RWPE2 (cell line): ENCODE measurements at regions not wholly inside any gene's neighbourhood (a gene's known extent, or its start where the extent isn't known, plus 50 kb on each side); places are given as distances from the start of the nearest gene placed in this dataset.

Experiments used
- ATAC-seq: fragments of 200-7000 bp; cut with Tn5 transposase; 3 replicates; pipeline ENCODE4 v1.9.1; 2021; ENCODE audit warnings: low read depth
- DNase-seq: peaks from one replicate; pipeline ENCODE4 v3.0.0-alpha.2; 2020; ENCODE audit warnings: low spot score
- H3K27ac ChIP-seq: fragments of 450-650 bp; 2 replicates; pipeline ENCODE4 v1.5.1; 2017; ENCODE audit warnings: mild to moderate bottlenecking; ENCODE audit not compliant: poor library complexity, severe bottlenecking
- H3K27me3 ChIP-seq: fragments of 250-450 bp; sonication (Bioruptor Pico); 2 replicates; pipeline ENCODE4 v1.5.1; 2021; ENCODE audit warnings: mild to moderate bottlenecking, moderate library complexity; ENCODE audit not compliant: insufficient read depth, poor library complexity, severe bottlenecking
- H3K36me3 ChIP-seq: fragments of 250-450 bp; sonication (Bioruptor Pico); 2 replicates; pipeline ENCODE4 v1.5.1; 2020; ENCODE audit warnings: low read depth, mild to moderate bottlenecking, moderate library complexity
- H3K4me1 ChIP-seq: fragments of 250-450 bp; sonication (Bioruptor Pico); 2 replicates; pipeline ENCODE4 v1.5.1; 2021; ENCODE audit warnings: mild to moderate bottlenecking, moderate library complexity; ENCODE audit not compliant: insufficient read depth, poor library complexity, severe bottlenecking
- H3K4me3 ChIP-seq: fragments of 250-450 bp; sonication (Bioruptor Pico); 2 replicates; pipeline ENCODE4 v1.5.1; 2021; ENCODE audit warnings: mild to moderate bottlenecking, moderate library complexity; ENCODE audit not compliant: severe bottlenecking
- H3K9me3 ChIP-seq: fragments of 250-450 bp; sonication (Bioruptor Pico); 2 replicates; pipeline ENCODE4 v1.5.1; 2021; ENCODE audit warnings: mild to moderate bottlenecking, moderate library complexity; ENCODE audit not compliant: severe bottlenecking
- CTCF ChIP-seq: fragments of 450-650 bp; IDR thresholded peaks from one replicate; pipeline ENCODE4 v1.5.1; 2017; ENCODE audit warnings: mild to moderate bottlenecking, moderate library complexity; ENCODE audit not compliant: poor library complexity, severe bottlenecking

GRCh38 chr10:124160943-124161582, 67.7 kb upstream of the CHST15 start:
- no peak for ATAC-seq
- H3K4me1 ChIP-seq: no peaks in the 10 kb centered on the region
- H3K9me3 ChIP-seq: no peaks in the 10 kb centered on the region
- H3K27me3 ChIP-seq: no peaks in the 10 kb centered on the region
- no peak overlapping the region for H3K27ac ChIP-seq
- TF ChIP-seq CTCF: no peak
- H3K36me3 ChIP-seq: no peaks in the 10 kb centered on the region
- no peak overlapping the region for H3K4me3 ChIP-seq
- no peak for DNase-seq

- H3K4me3 ChIP-seq: no peak overlapping the region
- H3K36me3 ChIP-seq: no peaks in the 10 kb centered on the region
- ATAC-seq (no peak), DNase-seq (no peak)
- no peaks in the 10 kb centered on the region for H3K27me3 ChIP-seq
- no peak overlapping the region for H3K27ac ChIP-seq
- TF ChIP-seq CTCF: no peak
- no peaks in the 10 kb centered on the region for H3K4me1 ChIP-seq
- no peaks in the 10 kb centered on the region for H3K9me3 ChIP-seq
Measured at GRCh38 chr10:124160176-124160575, 66.8 kb upstream of the CHST15 start.

GRCh38 chr10:124159153-124159552, 65.8 kb upstream of the CHST15 start:
- Histone ChIP-seq H3K36me3 (no peaks in the 10 kb centered on the region), H3K27ac (no peak overlapping the region), H3K9me3 (no peaks in the 10 kb centered on the region), H3K4me1 (no peaks in the 10 kb centered on the region), H3K4me3 (no peak overlapping the region), H3K27me3 (no peaks in the 10 kb centered on the region)
- no peak for DNase-seq
- ATAC-seq: no peak
- no peak for TF ChIP-seq CTCF

GRCh38 chr10:124158592-124158991, 65.2 kb upstream of the CHST15 start:
- Histone ChIP-seq H3K36me3 (no peaks in the 10 kb centered on the region), H3K4me1 (peaks cover 2% of the 10 kb centered on the region), H3K27ac (no peak overlapping the region), H3K9me3 (no peaks in the 10 kb centered on the region), H3K4me3 (no peak overlapping the region), H3K27me3 (no peaks in the 10 kb centered on the region)
- ATAC-seq (no peak), DNase-seq (no peak)
- TF ChIP-seq CTCF: no peak

GRCh38 chr10:124157271-124157681, 63.9 kb upstream of the CHST15 start:
- DNase-seq (no peak), ATAC-seq (no peak)
- H3K27ac ChIP-seq: no peak overlapping the region
- no peaks in the 10 kb centered on the region for H3K27me3 ChIP-seq
- no peak overlapping the region for H3K4me3 ChIP-seq
- H3K36me3 ChIP-seq: no peaks in the 10 kb centered on the region
- no peak for TF ChIP-seq CTCF
- H3K4me1 ChIP-seq: peaks cover 12% of the 10 kb centered on the region
- H3K9me3 ChIP-seq: no peaks in the 10 kb centered on the region
